Endodermal cell (in vitro differentiated cells): ENCODE measurements at regions not wholly inside any gene's neighbourhood (a gene's known extent, or its start where the extent isn't known, plus 50 kb on each side); places are given as distances from the start of the nearest gene placed in this dataset.

ENCODE experiments used
- DNase-seq: peaks from one replicate; pipeline ENCODE4 v3.0.0-alpha.2; 2017
- H3K27ac ChIP-seq: 2 replicates; pipeline ENCODE4 v1.5.1; 2013; ENCODE audit warnings: mild to moderate bottlenecking, low read depth, low read length, moderate library complexity
- H3K27me3 ChIP-seq: 2 replicates; pipeline ENCODE4 v1.6.1; 2013; ENCODE audit warnings: mild to moderate bottlenecking, low read length, moderate library complexity; ENCODE audit not compliant: insufficient read depth, control insufficient read depth, poor library complexity, severe bottlenecking
- H3K36me3 ChIP-seq: 2 replicates; pipeline ENCODE4 v1.7.0; 2013; ENCODE audit warnings: mild to moderate bottlenecking, low read length, moderate library complexity; ENCODE audit not compliant: control insufficient read depth, insufficient read depth
- H3K4me1 ChIP-seq: one replicate; pipeline ENCODE4 v1.7.0; 2013; ENCODE audit warnings: low read length; ENCODE audit not compliant: control insufficient read depth, insufficient read depth
- H3K4me3 ChIP-seq: 2 replicates; pipeline ENCODE4 v1.5.1; 2013; ENCODE audit warnings: mild to moderate bottlenecking, low read length, moderate library complexity
- H3K9ac ChIP-seq: 2 replicates; pipeline ENCODE4 v1.6.1; 2013; ENCODE audit warnings: mild to moderate bottlenecking, low read length, moderate library complexity; ENCODE audit not compliant: poor library complexity, severe bottlenecking; ENCODE audit errors: extremely low read depth
- H3K9me3 ChIP-seq: 2 replicates; pipeline ENCODE4 v1.6.1; 2013; ENCODE audit warnings: mild to moderate bottlenecking, low read length, moderate library complexity; ENCODE audit not compliant: control insufficient read depth
- H3K27ac Mint-ChIP-seq: 2 replicates; pipeline ENCODE4 v1.8.0; 2020; ENCODE audit warnings: mixed read lengths
- H3K27me3 Mint-ChIP-seq: 2 replicates; pipeline ENCODE4 v1.8.0; 2021; ENCODE audit warnings: mild to moderate bottlenecking, mixed read lengths; ENCODE audit not compliant: insufficient read depth
- H3K36me3 Mint-ChIP-seq: 2 replicates; pipeline ENCODE4 v1.8.0; 2020; ENCODE audit warnings: low read depth, mixed read lengths
- H3K4me1 Mint-ChIP-seq: 2 replicates; pipeline ENCODE4 v1.8.0; 2020; ENCODE audit warnings: mixed read lengths
- H3K4me3 Mint-ChIP-seq: 2 replicates; pipeline ENCODE4 v1.8.0; 2020; ENCODE audit warnings: mild to moderate bottlenecking, moderate library complexity, mixed read lengths
- H3K9me3 Mint-ChIP-seq: 2 replicates; pipeline ENCODE4 v1.8.0; 2020; ENCODE audit warnings: mild to moderate bottlenecking, mixed read lengths
- CTCF ChIP-seq: fragments of 200-600 bp; sonication (generic); conservative IDR thresholded peaks from 2 replicates; pipeline ENCODE4 v1.5.0; 2021; ENCODE audit warnings: antibody characterized with exemption, mild to moderate bottlenecking
- WGBS, 2 experiments: methylation state at CpG; one replicate each; pipeline versions ENCODE4 v1.1.5 to v1.1.7; 2013; ENCODE audit warnings: missing lambda C conversion rate in 2 of 2, mixed read lengths in 1 of 2; ENCODE audit not compliant: insufficient coverage in 1 of 2, insufficient read length in 1 of 2; 5-methylcytosine and 5-hydroxymethylcytosine counted together

GRCh38 chr5:143730112-143730801 is 81.7 kb upstream of the HMHB1 start:
- H3K9ac ChIP-seq, result no peak overlapping the region
- no peak overlapping the region for H3K27ac Mint-ChIP-seq
- H3K36me3 Mint-ChIP-seq, result no peaks in the 10 kb centered on the region
- no peaks in the 10 kb centered on the region for H3K27me3 ChIP-seq
- H3K36me3 ChIP-seq, result no peaks in the 10 kb centered on the region
- 92 to 100% methylated on average over 2 to 3 of the region's 3 CpGs for WGBS, 2 experiments
- no peak overlapping the region for H3K27ac ChIP-seq
- no peak overlapping the region for H3K4me3 Mint-ChIP-seq
- H3K4me1 Mint-ChIP-seq, result no peaks in the 10 kb centered on the region
- peaks cover 2% of the 10 kb centered on the region for H3K27me3 Mint-ChIP-seq
- peaks cover 7% of the 10 kb centered on the region for H3K9me3 Mint-ChIP-seq
- no peaks in the 10 kb centered on the region for H3K9me3 ChIP-seq
- TF ChIP-seq CTCF, result no peak
- H3K4me1 ChIP-seq, result no peaks in the 10 kb centered on the region
- DNase-seq, result no peak
- H3K4me3 ChIP-seq, result no peak overlapping the region

- Mint-ChIP-seq H3K4me3 (no peak overlapping the region), H3K36me3 (no peaks in the 10 kb centered on the region), H3K4me1 (no peaks in the 10 kb centered on the region), H3K27ac (no peak overlapping the region), H3K9me3 (peaks cover 13% of the 10 kb centered on the region), H3K27me3 (no peaks in the 10 kb centered on the region)
- H3K4me1 ChIP-seq, result no peaks in the 10 kb centered on the region
- no peak for TF ChIP-seq CTCF
- DNase-seq, result no peak
- no peaks in the 10 kb centered on the region for H3K27me3 ChIP-seq
- no peak overlapping the region for H3K9ac ChIP-seq
- H3K27ac ChIP-seq, result no peak overlapping the region
- no peaks in the 10 kb centered on the region for H3K36me3 ChIP-seq
- no peak overlapping the region for H3K4me3 ChIP-seq
- H3K9me3 ChIP-seq, result peaks cover 5% of the 10 kb centered on the region
- WGBS, 2 experiments, result 78% methylated on average over 1 of the region's 1 CpG; no CpG with 5 or more reads in 1 of the 2 experiments
Observed at GRCh38 chr5:143729334-143729946, 82.5 kb upstream of the HMHB1 start.

GRCh38 chr5:143723159-143723558 is 88.8 kb upstream of the HMHB1 start:
- Mint-ChIP-seq H3K4me1 (no peaks in the 10 kb centered on the region), H3K9me3 (peaks cover 27% of the 10 kb centered on the region), H3K27ac (no peak overlapping the region), H3K36me3 (no peaks in the 10 kb centered on the region), H3K4me3 (no peak overlapping the region), H3K27me3 (no peaks in the 10 kb centered on the region)
- Histone ChIP-seq H3K36me3 (no peaks in the 10 kb centered on the region), H3K4me3 (no peak overlapping the region), H3K27me3 (no peaks in the 10 kb centered on the region), H3K9ac (no peak overlapping the region), H3K4me1 (no peaks in the 10 kb centered on the region), H3K27ac (no peak overlapping the region), H3K9me3 (peaks cover 9% of the 10 kb centered on the region)
- TF ChIP-seq CTCF, result no peak
- no peak for DNase-seq
